ENCODE measurements at regions not wholly inside any gene's neighbourhood (a gene's known extent, or its start where the extent isn't known, plus 50 kb on each side); places are given as distances from the start of the nearest gene placed in this dataset.
"Not testable (repeated sequence)": the region's sequence is repeated elsewhere in the genome, so short reads cannot be mapped to it uniquely, and the experiment has no call there.

DNA sequence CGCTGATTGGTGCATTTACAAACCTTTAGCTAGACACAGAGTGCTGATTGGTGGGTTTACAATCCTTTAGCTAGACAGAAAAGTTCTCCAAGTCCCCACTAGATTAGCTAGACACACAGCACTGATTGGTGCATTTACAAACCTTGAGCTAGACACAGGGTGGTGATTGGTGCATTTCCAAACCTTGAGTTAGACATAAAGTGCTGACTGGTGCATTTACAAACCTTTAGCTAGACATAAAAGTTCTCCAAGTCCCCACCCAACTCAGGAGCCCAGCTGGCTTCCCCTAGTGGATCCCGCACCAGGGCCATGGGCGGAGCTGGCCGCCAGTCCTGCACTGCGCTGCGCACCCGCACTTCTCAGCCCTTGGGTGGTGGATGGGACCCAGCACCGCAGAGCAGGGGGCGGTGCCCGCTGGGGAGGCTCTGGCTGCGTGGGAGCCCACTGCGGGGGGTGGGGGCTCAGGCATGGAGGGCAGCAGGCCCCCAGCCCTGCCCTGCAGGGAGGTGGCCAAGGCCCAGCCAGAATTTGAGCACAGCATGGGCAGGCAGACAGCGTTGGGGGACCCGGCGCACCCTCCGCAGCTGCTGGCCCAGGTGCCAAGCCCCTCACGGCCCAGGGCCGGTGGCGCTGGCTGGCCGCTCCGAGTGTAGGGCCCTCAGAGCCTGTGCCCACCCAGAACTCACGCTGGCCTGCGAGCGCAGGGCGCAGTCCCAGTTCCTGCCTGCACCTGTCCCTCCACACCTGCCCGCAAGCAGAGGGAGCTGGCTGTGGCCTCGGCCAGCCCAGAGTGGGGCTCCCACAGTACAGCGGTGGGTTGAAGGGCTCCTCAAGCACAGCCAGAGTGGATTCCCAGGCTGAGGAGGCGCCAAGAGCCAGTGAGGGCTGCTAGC, 608.9 kb upstream of the LCORL start:
- no peak for DNase-seq (ENCODE audit: low read depth in 3 of 3, low spot score in 1 of 3)

DNA sequence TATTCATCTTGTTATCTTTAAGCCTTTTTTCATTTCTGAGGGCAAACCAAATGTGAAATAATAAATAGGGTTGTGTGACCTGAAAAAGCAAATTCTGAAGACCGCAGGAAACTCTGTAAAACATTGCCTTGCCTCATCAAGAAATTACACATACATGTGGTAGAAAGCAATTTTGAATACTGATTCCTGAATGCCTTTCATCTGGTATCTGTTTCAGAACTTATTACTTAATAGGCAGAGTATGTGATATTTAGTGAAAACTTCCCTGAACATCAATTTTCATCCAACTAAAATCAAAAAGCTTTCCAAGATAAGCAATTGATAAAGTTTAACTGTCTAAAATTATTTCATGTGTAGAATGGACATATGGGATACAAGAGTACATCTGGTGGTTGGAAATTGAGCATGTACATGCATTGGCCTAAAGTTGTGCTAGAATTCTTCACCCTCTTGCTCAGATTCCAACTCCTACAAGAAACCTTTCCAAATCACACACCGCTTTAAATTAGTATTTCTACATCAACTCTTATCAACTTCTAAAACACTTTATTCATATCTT, 606.0 kb upstream of the LCORL start:
- DNase-seq (ENCODE audit: low read depth in 3 of 3, low spot score in 1 of 3): no peak

DNA sequence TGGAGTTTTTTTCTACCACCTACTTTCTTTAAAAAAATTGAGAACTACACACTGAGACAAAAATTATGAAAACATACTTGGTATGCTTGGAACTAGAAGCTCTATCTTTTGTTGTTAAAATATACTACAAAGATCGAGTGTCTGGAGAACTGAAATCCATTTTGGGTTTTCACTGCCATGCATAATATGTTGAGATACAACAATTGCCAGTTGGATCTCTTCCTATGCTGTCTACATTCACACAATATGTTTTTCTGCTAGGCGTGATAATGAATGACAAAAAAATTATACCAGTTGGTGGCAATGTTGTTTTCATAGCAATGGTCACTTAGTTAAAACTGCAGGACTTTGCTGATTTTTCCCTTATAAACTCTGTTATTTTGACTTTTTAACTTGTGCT, 605.4 kb upstream of the LCORL start:
- no peak for DNase-seq (ENCODE audit: low read depth in 3 of 3, low spot score in 1 of 3)

DNA sequence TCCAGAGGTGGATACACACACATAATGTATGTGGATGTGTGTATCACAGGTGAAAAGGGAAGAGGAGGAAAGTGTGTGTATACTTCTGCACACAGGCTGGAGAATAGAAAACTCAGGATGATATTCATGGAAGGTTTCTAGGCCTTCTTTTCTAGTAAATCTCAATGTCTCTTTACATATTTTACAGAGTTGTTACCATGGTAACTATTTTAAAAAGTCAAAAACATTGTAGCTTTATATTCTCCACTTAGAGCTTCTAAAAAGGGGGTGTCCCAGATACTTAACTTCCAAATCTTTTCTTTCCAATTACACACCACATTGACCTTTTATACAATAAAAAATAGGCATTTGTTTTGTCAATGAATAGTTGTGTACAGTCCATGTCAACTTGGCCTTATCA, 604.8 kb upstream of the LCORL start:
- no peak for DNase-seq (ENCODE audit: low read depth in 3 of 3, low spot score in 1 of 3)

DNA sequence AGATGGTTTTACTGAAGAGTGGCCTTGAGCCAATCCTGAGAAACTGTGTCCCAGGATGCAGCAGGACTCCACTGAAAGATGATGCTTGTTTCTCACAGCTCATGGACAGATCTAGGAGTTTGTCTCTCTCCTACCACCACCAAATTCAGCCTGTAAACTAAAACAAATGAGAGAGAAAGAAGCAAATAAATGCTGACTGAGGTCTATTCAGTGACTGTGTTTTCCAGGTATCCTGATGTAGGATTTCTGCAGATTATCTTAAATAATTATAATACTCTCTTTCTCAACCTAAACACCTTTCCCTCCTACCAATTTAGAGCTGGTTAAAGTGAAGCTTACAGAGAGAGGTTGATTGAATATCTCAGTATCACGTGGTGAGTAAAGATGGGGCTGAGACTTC, 599.6 kb upstream of the LCORL start:
- DNase-seq (ENCODE audit: low read depth in 3 of 3, low spot score in 1 of 3): no peak

DNA sequence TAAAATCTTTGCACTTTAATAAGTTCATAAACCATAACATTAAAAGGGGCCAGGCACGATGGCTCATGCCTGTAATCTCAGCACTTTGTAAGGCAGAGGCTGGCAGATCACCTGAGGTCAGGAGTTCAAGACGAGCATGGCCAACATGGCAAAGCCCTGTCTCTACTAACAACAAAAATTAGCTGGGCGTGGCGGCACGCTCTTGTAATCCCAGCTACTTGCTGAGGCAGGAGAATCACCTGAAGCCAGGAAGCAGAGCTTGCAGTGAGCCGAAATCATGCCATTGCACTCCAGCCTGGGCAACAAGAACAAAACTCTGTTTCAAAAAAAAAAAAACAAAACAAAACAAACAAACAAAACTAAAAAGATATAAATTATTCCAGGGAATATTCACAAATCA, 595.2 kb upstream of the LCORL start:
- no peak for DNase-seq (ENCODE audit: low read depth in 3 of 3, low spot score in 1 of 3)

DNA sequence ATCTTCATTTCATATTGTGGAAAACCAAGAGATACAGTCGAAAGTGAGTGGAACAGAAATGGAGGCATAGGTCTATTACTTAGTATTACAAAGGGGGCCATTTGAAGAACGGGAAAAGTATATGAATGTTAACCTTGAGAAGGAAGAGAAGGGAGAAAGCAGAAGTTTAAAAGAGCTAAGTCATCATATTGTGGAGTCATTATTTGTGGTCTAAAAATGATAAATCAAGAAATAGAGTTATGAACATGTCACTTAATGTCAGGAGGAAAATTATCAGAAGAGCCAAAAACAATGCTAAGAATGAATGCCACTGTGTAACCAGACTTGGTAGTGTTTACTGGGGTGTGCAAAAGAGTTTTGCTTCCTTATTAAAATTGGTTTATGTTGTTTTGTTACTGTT, 589.5 kb upstream of the LCORL start:
- DNase-seq (ENCODE audit: low read depth in 3 of 3, low spot score in 1 of 3): no peak

DNA sequence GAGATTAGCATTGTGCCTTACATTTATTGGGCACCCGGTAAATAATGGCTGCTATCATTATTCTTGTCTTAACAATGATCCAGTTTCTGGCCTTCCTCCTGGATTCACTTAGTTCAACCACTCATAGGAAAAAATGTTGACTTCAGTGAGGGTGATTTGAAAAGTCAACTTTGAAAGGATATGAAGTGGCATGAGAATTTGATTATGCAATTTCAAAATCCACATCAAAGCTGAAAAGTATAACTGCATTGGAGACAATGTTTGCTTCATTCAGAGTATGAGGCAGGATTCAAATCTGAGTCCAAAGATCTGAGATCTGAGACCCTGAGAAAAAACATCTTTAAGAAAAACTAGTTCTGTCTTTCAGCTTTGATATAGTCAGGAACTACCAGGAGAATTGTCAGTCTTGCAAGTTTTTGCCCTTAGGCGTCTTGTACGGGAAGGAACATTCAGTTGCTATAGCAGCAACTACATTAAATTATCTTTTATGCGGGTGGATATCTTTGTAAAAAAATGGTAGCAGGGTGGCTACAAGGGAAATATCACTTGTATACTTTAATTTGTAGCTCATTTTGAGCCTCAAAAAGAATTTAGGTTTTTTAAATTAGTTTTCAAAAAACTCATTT, 587.5 kb upstream of the LCORL start:
- DNase-seq (ENCODE audit: low read depth in 3 of 3, low spot score in 1 of 3): no peak

DNA sequence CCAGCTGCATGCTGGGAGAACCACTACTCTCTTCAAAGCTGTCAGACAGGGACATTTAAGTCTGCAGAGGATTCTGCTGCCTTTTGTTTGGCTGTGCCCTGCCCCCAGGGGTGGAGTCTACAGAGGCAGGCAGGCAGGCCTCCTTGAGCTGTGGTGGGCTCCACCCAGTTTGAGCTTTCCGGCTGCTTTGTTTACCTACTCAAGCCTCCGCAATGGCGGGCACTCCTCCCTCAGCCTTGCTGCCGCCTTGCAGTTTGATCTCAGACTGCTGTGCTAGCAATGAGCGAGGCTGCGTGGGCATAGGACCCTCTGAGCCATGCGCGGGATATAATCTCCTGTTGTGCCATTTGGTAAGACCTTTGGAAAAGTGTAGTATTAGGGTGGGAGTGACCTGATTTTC, 581.1 kb upstream of the LCORL start:
- DNase-seq (ENCODE audit: low read depth in 3 of 3, low spot score in 1 of 3): not testable (repeated sequence)

DNA sequence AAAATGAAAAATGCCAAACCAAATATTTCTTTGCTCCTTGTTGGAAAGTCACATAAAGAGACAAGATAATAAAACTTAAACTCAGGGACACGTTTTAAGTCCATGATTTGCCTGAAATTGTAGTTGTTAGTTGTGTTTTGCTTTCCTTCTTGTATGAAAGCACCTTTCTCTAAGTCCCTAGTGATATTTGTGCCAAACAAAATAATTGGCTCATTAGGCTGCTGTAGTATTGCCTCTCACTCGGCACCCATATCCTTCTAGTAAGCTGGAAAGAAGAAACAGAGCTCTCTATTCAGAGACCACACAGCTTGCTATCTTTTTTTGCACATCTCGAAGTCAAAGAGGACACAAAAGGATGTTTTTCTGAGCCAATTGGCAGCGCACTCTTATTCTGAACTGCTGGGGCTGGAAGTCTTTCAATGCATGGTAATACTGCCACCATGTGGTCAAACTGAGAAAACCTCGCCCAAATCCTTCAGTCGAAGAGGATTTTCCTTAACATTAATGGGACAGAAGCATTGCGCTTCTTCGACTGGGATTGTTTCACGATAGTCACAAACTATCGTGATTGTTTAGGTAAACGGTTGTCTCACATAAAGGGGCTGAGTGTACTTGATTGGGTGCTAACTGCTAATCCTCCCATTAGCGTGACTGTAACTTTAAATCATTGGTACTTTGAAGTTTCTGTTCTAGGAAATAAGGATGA, 571.9 kb upstream of the LCORL start:
- peak in 2 of 3 donors; percentile 2 to 3 for DNase-seq (ENCODE audit: low read depth in 3 of 3, low spot score in 1 of 3)

DNA sequence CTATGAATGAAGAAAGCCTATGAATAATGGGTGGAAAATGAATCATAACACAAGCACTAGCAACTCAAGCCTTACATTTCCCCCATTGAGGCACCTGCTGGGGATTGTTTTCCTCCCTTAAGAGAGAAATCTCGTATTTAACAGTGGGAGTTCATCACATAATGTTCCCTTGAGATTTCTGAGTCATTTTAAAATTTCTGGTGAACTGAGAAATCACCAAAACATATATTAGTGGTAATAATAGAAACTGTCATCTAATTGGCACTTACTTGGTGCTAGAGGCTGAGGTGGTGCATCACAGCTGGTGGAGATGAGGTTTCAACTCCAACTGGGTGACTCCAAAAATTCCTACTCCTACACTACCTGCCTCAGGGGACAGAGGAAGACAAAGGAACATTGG, 561.3 kb upstream of the LCORL start:
- no peak for DNase-seq (ENCODE audit: low read depth in 3 of 3, low spot score in 1 of 3)

DNA sequence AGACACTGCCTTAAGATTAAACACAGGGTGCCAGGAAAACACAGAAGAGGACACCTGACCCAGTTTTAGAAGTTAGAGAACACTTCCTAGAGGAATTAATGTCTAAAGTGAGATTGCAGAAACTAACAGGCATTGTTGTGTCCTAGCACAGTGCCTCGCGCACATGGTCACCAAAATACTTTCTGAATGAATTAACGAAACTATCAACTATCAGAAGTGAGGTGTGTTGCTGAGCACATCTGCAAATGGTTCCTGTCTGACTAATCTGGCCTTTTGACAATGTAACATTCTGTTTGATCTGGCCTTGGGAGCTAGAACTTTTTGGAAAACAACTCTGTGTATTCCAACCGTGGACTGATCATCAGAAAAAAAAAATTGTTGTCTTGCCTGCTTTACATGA, 556.8 kb upstream of the LCORL start:
- DNase-seq (ENCODE audit: low read depth in 3 of 3, low spot score in 1 of 3): no peak

DNA sequence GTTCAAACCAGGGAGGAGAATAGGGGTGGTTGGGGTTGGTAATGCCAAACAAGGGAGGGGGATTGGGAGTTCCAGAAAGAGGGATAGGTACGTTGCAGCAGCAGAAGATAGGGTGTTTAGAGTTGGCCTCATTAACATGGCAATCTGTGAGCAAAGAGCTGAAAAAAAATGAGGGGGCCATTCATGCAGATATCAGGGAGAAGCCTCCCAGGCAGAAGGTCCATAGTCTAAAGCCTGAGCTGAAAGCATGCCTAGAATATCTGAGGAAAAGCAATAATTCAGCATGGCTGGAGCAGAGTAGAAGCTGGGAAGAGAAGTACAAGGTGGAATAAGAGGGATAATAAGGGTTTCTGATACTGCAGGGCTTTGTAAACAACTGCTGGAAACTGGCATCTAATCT, 550.9 kb upstream of the LCORL start:
- no peak for DNase-seq (ENCODE audit: low read depth in 3 of 3, low spot score in 1 of 3)

DNA sequence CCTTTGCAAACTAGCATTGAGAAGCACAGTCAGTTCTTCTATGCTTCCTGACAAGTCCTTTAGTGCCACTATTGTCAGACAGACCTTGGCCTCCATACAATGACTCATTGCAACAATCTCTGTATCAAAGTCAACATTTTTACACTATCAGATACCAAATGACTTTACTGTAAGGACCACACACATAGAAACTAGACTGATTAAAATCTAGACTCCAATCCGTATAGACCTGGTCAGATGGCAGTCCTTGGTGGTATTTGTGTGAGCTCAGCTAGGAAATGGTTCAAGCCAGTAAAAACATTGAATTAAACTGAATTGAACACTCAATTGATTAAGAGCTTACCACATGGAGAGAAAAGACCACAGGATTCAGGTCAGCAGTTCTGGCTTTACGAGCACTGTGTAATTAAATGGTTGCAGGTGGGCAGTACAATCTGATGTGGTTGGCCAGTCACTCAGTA, 549.8 kb upstream of the LCORL start:
- no peak for DNase-seq (ENCODE audit: low read depth in 3 of 3, low spot score in 1 of 3)

DNA sequence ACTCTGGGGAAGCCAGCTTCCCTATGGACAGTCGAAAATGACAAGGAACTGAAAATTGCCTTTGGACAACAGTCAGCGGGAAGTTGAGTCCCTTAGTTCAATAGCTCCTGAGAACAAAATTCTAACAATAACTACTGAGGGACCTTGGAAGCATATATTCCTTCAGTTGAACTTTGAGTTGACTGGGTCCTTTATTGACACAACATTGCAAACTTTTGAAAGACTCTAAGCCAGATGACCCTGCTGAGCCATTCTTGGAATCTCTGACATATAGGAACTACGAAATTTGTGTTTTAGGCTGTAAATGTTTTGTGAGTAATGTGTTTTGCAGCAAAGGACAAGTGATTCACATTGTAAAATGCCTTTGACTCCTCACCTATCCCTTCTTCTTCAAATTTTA, 548.8 kb upstream of the LCORL start:
- no peak for DNase-seq (ENCODE audit: low read depth in 3 of 3, low spot score in 1 of 3)

DNA sequence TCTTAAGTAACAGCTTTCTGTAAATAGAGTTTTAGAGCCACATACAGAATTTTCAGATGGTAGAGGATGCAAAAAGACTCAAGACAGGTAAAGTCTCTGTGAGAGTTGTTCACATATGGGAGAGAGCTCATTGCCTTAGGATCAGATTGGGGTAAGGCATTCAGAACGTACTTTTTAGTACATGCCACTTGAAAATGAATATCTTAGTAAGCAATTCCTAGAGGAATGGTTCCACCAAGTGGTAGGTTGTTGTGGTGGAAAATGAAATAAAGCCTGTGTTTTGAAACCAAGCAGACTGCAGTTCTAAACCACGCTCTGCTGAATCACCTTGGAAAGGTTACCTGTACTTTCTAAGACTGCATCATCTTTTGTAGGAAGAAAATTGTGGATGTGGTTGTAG, 547.0 kb upstream of the LCORL start:
- DNase-seq (ENCODE audit: low read depth in 3 of 3, low spot score in 1 of 3): no peak

DNA sequence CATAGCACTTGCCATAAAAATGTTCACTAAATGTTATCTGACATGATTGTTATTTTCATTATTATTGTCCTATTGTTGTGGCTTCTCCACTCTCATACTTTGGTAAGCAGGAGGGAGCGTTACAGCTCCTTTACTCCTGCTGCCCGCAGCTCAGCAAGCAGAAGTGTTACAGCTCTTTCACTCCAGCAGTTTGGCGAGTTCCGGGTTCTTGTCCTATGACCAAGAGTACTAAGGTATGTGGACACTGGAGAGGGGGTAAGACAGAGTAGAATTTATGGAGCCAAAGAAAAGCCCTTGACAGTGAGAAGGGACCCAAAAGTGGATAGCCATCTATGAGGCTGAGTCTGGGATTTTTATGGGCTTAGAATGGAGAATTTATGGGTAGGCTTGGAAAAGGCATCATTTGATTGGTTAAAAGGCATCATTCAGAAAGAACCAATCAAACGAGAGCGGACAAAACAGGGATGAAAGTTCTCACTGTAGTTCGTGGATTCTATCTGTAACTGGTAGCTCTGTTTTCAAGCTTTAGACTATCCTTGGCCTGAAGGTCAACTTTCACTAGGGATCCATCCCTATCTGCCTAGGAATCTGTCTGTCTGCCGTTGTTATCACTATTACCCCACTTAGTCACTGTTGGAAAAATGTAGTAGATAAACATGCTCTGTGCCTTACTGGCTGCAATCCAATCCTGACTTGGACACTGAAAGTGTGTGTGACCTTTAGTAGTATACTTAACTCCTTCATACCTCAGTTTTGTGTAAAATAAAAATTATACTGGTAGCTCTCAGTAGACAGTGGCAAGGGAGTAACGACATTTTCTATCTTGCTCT, 545.6 kb upstream of the LCORL start:
- no peak for DNase-seq (ENCODE audit: low read depth in 3 of 3, low spot score in 1 of 3)

DNA sequence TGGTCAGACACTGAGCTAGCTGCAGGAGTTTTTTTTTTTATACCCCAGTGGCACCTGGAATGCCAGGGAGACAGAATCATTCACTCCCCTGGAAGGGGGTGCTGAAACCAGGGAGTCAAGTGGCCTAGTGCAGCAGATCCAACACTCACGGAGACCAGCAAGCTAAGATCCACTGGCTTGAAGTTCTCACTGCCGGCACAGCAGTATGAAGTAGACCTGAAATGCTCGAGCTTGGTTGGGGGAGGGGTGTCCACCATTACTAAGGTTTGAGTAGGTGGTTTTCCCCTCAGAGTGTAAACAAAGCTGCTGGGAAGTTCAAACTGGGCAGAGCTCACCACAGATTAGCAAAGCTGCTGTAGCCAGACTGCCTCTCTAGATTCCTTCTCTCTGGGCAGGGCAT, 537.9 kb upstream of the LCORL start:
- DNase-seq (ENCODE audit: low read depth in 3 of 3, low spot score in 1 of 3): no peak

DNA sequence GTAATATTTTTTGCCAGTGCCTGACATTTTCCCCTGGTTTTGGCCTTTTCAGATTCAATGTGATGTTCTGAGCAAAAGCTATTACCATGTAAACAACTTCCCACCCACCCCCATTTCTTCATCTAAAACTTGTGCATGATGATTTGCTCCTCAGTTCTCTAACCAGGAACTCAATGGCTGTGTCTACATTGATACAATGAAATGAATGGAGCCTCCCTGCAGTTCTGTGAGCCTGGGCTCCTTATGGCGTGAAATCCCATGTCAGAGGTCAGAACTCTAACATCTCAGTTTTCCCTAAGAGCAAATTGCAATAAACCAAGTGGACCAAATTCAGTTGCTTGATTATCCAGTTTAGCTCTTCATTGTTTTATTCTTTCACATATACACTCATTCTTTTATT, 534.8 kb upstream of the LCORL start:
- no peak for DNase-seq (ENCODE audit: low read depth in 3 of 3, low spot score in 1 of 3)

DNA sequence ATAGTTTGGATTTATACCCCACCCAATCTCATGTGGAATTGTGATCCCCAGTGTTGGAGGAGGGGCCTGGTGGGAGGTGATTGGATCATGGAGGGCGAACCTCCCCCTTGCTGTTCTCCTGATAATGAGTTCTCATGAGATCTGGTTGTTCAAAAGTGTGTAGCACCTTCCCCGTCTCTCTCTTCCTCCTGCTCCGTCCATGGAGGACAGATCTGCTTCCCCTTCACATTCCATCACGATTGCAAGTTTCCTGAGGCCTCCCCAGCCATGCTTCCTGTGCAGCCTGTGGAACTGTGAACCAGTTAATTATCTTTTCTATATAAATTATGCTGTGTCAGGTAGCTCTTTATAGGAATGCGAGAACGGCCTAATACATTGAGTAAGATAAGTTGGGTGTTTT, 518.8 kb upstream of the LCORL start:
- DNase-seq (ENCODE audit: low read depth in 3 of 3, low spot score in 1 of 3): no peak

DNA sequence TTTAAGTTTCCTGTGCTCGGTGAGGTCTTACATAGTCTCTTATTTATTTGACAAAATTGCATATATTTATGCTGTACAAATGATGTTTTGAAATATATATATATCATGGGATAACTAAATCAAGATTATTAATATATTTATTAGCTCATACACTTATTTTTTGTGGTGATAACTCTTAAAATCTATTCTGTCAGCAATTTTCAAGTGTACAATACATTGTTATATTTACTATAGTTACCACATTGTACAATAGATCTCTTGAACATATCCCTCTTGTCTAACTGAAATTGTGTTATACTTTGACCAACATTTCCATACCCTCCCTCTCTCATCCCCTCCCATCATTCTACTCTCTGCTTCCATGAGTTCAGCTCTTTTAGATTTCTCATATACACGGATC, 516.6 kb upstream of the LCORL start:
- no peak for DNase-seq (ENCODE audit: low read depth in 3 of 3, low spot score in 1 of 3)
